Stimulated activated CD8-positive, alpha-beta memory T cell treated with anti-CD3 and anti-CD28 coated beads, Interleukin-12 subunit alpha, Interleukin-12 subunit beta, amount 100 ng/mL, for 4 hours (primary cell): ENCODE measurements at regions not wholly inside any gene's neighbourhood (a gene's known extent, or its start where the extent isn't known, plus 50 kb on each side); places are given as distances from the start of the nearest gene placed in this dataset.

Experiments used
- DNase-seq: peaks from one replicate; pipeline ENCODE4 v3.0.0-alpha.2; 2020; ENCODE audit warnings: low read depth

- no peak for DNase-seq
Measured at GRCh38 chr5:164027738-164028137, 522.3 kb downstream of the MAT2B start.

DNA sequence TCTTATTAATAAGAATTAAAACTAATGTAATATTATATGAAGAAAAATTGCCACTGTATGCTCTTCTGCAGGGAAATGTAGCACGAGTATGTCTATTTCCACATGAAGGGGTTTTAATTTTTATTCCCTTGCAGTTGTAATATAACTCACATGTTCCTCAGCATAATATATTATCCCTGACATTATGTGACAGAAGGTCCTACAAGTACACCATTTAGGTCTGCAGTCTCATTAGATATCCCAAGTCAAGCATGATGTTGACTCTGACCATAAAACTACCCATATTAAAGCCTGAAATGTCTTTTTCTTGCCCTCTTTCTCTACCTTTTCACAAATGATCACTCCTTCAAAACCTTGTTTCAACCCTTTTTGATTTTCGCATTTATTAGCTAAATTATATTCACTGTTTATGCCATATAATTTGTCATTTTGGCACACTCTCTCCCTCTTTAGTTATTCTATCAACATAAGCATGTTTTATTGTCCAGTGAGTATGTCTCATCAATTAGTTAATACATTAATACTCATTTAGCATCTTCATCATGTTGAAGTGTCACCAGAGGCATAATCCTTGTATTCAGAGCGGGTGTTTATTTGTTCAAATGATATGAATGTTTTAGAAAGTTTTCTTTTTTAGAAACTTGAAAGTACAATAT, 532.8 kb downstream of the MAT2B start:
- DNase-seq: no peak

- DNase-seq: no peak
Measured at GRCh38 chr5:164041105-164041504, 535.7 kb downstream of the MAT2B start.

- DNase-seq: no peak
Measured at GRCh38 chr5:164048359-164048926, 543.0 kb downstream of the MAT2B start.

DNA sequence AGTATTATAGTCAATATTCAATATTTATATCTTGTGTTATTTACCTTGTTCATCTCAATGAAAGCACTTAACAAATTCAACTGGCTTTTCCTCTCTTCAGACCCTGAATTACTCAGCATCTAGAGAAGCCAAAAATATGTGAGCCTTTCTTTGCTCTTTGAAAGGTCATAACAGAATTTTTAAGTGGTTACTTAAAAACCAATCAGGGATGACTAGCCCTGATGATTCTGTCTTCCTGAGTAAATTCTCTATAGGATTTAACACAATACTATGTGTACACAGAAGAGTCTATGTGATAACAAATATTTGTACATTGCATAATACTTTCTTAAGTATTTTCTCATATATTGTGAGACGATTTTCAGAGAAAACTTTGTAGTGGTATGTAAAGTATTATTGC, 546.3 kb downstream of the MAT2B start:
- no peak for DNase-seq

- no peak for DNase-seq
Measured at GRCh38 chr5:164052536-164053093, 547.2 kb downstream of the MAT2B start.

GRCh38 chr5:164053123-164053522, 547.7 kb downstream of the MAT2B start:
- no peak for DNase-seq

- DNase-seq: no peak
Measured at GRCh38 chr5:164054461-164054860, 549.0 kb downstream of the MAT2B start.

DNA sequence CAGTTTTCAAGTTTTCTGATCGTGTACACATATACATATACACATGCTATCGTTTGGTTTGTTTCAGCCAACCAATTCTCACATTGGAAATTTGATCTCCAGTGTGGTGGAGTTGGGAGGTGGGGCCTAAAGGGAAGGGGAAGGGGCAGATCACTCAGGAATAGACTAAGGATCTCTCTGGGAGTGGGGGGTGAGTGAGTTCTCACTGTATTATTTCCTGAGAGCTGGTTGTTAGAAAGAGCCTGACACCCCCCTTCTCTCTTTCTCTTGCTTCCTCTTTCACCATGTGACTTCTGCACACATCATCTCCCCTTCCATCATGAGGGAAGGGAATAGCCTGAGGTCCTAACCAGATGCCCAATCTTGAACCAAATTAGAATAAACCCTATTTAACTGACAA, 551.7 kb downstream of the MAT2B start:
- no peak for DNase-seq

GRCh38 chr5:164058621-164059020, 553.2 kb downstream of the MAT2B start:
- DNase-seq: no peak

DNA sequence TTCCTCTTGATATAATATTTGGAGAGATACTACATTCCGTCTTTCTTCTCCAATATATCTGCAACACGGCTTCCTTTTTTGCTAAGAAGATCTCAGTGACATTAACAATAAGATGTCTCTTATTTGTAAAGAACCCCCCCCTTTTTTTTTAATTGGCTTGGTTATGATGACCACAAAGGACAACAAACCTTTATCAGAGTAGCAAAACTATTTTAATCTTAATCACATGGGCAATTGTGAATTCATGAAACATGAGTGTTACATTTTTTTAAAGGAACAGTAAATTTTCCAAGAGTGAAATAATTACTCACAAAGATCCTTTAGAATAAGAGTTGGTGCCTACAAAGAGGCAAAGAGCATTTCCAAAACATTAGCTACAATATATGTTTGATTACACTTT, 554.1 kb downstream of the MAT2B start:
- no peak for DNase-seq

GRCh38 chr5:164060786-164061355, 555.5 kb downstream of the MAT2B start:
- no peak for DNase-seq

DNA sequence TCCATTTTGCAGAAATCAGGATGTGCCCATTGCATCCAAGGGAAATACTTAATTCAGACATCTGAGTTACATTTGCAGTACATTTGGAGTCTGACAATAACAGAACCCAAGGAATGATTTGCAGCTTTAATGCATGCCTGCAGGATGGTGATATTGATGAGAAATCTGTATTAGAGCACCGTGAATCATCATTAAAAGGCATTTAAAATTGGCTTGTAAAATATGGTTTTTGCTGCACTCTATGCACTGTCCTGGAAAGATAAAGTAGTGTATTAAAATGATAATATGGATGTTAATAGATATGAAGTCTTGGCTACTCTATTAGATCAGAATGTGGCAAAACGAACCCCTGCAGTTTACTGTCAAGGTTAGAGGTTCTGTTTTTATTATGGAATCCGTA, 556.9 kb downstream of the MAT2B start:
- DNase-seq: no peak

- DNase-seq: no peak
Measured at GRCh38 chr5:164065266-164065665, 559.8 kb downstream of the MAT2B start.

DNA sequence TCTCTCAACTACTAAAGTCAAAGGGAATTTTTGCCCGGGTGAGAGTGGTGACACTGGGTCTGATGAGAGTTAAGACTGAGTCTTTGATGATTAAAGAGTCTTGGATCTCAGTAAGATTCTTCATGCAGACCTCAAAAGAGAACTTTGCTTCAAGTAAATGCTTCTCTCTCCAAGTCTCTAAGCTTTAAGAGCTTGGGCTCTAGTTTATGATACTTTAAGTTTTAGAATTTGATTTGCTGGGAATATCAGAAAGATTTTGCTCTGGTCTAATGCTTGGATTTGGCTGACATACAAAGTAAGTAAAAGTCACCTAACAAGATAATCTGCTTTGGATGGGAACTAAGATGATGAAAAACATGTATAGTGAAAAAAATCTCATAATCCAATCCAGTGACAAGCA, 566.3 kb downstream of the MAT2B start:
- DNase-seq: no peak

- DNase-seq: no peak
Measured at GRCh38 chr5:164073081-164073480, 567.7 kb downstream of the MAT2B start.

- no peak for DNase-seq
Measured at GRCh38 chr5:164076556-164076955, 571.1 kb downstream of the MAT2B start.

DNA sequence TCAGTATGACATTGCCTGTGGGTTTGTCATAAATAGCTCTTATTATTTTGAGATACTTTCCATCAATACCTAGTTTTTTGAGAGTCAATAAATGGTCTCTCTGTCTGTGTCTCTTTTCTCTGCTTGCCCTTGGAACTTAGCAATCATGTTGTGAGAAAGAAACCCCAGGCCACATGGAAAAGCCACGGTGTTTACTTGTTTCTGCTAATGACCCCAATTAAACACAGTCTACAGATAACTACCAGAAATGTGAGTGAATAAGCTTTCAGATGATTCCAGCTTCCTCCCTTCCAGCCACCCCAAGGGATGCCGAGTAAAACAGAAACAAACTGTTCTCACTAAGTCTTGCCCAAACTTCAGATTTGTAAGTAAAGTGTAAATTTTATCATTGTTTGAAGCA, 584.9 kb downstream of the MAT2B start:
- no peak for DNase-seq

GRCh38 chr5:164091836-164092235, 586.4 kb downstream of the MAT2B start:
- no peak for DNase-seq

GRCh38 chr5:164094291-164094690, 588.9 kb downstream of the MAT2B start:
- no peak for DNase-seq

DNA sequence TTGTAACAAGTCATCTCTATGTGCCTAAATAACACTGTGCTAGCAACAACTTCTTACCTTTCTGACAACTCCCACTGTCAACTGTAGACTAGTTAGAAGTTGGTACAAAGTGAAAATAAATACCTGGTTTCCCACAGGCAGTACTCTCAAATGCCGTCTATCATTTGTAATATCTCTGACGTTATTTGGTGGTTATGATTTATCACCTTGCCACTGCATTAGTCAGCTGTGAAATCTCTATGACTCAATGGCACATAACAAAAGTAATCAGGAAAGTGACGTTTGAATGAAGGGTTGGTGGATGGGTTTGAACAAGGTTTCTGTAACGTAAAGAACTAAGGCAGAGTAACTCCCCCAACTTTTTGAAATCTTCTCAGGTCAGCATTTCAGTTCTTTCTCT, 592.3 kb downstream of the MAT2B start:
- DNase-seq: no peak

DNA sequence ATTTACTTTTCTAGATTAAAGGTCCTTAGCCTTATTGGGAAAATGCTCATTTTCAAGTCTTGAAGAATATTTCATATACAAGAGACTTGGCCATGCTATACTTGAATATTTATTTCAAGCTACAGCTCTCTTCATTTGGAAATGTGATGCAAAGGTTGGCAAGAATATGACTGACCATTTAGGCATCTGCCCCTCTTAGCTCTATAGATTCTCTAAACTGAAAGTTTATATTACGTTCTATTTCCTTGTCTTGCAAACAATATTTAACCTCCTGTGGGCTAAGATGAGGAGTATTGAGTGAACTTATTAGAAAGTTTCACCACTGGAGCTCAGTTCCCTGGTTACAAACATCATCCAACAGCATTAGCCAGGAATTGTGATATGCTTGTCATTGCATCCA, 593.1 kb downstream of the MAT2B start:
- no peak for DNase-seq

DNA sequence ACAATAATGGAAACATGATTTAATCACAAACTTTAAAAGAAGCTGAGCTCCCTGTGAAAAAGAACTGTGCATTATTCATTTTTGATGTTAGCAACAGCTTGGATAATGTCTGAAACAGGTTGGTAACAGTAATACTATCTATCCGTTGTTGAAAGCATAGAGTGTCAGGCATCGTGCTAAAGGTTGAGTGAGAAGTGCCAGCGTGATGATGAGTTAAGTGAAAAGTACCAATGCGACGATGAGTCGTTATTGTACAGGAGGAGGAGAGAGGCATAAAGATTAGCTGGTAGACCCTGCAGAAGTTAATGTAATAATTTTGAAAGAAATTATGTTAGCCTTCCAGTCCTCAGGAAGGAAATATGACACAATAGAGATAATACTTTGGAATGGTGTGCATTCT, 593.6 kb downstream of the MAT2B start:
- DNase-seq: no peak

GRCh38 chr5:164115420-164115819, 610.0 kb downstream of the MAT2B start:
- DNase-seq: no peak
